ENCODE measurements at regions not wholly inside any gene's neighbourhood (a gene's known extent, or its start where the extent isn't known, plus 50 kb on each side); places are given as distances from the start of the nearest gene placed in this dataset.

DNA sequence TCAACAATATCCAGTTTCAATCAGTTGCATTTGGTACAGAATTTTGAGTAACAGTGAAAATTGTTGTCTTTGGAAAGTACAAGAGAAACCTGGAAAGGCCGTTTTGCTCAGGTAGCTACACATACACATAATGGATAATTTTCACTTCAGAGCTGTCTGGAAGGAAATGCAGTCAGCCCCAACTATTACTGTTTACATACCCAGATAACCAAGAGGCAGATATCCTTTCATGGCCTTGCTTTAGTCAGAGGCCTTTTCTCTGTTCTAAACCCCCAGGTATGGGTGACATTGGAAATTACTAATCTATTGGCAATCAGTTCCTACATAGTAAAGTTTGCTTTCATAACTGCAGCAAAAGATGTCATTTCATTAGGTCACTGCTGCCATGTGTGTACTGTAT, 244.9 kb upstream of the EMCN start:
- Histone ChIP-seq H3K79me1 (ENCODE audit: low read depth in 1 of 2, low read length in 2 of 2) (no peaks in the 10 kb centered on the region), H3K14ac (replicated peaks; ENCODE audit: low read depth, low read length) (no peak overlapping the region), H3K23ac (ENCODE audit: low read depth, low read length) (no peak overlapping the region), H3K4me3 (ENCODE audit: insufficient read depth, low read depth, low read length) (no peak overlapping the region), H3K56ac (ENCODE audit: extremely low read depth, insufficient read depth, low read length) (no peak overlapping the region), H2AFZ (replicated peaks; ENCODE audit: low read length, poor library complexity) (no peak overlapping the region), H3K36me3 (ENCODE audit: control insufficient read depth, insufficient read depth, low read length) (no peaks in the 10 kb centered on the region), H4K91ac (ENCODE audit: insufficient read depth, low read depth, low read length) (no peak overlapping the region), H3K9me1 (ENCODE audit: insufficient read depth, low read length) (no peaks in the 10 kb centered on the region), H3K4me1 (ENCODE audit: control insufficient read depth, insufficient read depth, low read length) (no peaks in the 10 kb centered on the region), H2AK5ac (ENCODE audit: low read depth, low read length) (no peak overlapping the region), H3K9me3 (ENCODE audit: control insufficient read depth, insufficient read depth, low read length) (0 out of 2 replicates have a peak, but pooled peaks cover 1% of the 10 kb centered on the region), H2BK120ac (ENCODE audit: low read depth, low read length) (no peak overlapping the region), H2BK20ac (ENCODE audit: low read depth, low read length) (no peak overlapping the region), H4K5ac (ENCODE audit: low read depth, low read length) (no peak overlapping the region), H3K9ac (ENCODE audit: low read depth, low read length) (no peak overlapping the region), H2BK15ac (ENCODE audit: low read depth, low read length) (no peak overlapping the region), H3K27ac (ENCODE audit: insufficient read depth, low read length) (no peak overlapping the region), H3K18ac (ENCODE audit: low read depth, low read length) (no peak overlapping the region), H3K27me3 (ENCODE audit: control insufficient read depth, insufficient read depth, low read length) (no peaks in the 10 kb centered on the region), H2AK9ac (replicated peaks; ENCODE audit: low read depth, low read length, poor library complexity) (no peak overlapping the region), H3K4me2 (ENCODE audit: low read depth, low read length) (no peak overlapping the region), H3K4ac (ENCODE audit: low read depth, low read length) (no peak overlapping the region), H2BK5ac (ENCODE audit: low read depth, low read length, poor library complexity, severe bottlenecking) (no peak overlapping the region), H4K8ac (ENCODE audit: low read depth in 2 of 2, low read length in 2 of 2) (no peak overlapping the region), H4K20me1 (ENCODE audit: insufficient read depth, low read length) (no peaks in the 10 kb centered on the region)
- CTCF ChIA-PET, result no interaction called here
- no TSS peak for BruUV-seq (replicated peaks)
- intact Hi-C loops (cut with micrococcal nuclease), result no loop called here
- POLR2A ChIA-PET (ENCODE audit: unreplicated experiment), result no interaction called here
- DNase-seq, result no peak
- no peak for ATAC-seq (ENCODE audit: low read depth)
- in situ Hi-C loops (cut with MboI; ENCODE audit: low sequenced_read_pairs), result no loop called here
- dilution Hi-C loops (cut with HindIII; ENCODE audit: low sequenced_read_pairs, unreplicated experiment), result no loop called here
- WGBS, 2 experiments (ENCODE audit: extremely low coverage in 2 of 2, insufficient read length in 1 of 2), result no CpG with 5 or more reads among the region's 1 CpG
- TF ChIP-seq RFX5 (IDR thresholded peaks at IDR 0.05; ENCODE audit: low read depth, low read length) (no peak), SMC3 (IDR thresholded peaks at IDR 0.05; ENCODE audit: low read depth, low read length) (no peak), CEBPB (IDR thresholded peaks at IDR 0.05; ENCODE audit: low read depth, low read length) (no peak), FOS (IDR thresholded peaks at IDR 0.05; ENCODE audit: low read depth, low read length) (no peak), POLR2A (IDR thresholded peaks at IDR 0.05; ENCODE audit: low read depth, low read length) (no peak), CHD1 (IDR thresholded peaks at IDR 0.05; ENCODE audit: low read depth, low read length) (no peak), MAZ (IDR thresholded peaks at IDR 0.05; ENCODE audit: borderline replicate concordance, low read depth, low read length) (no peak), NFE2L2 (IDR thresholded peaks at IDR 0.05; ENCODE audit: low read depth, low read length) (no peak)
- TF ChIP-seq, protein P1, sequence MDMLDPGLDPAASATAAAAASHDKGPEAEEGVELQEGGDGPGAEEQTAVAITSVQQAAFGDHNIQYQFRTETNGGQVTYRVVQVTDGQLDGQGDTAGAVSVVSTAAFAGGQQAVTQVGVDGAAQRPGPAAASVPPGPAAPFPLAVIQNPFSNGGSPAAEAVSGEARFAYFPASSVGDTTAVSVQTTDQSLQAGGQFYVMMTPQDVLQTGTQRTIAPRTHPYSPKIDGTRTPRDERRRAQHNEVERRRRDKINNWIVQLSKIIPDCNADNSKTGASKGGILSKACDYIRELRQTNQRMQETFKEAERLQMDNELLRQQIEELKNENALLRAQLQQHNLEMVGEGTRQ (IDR thresholded peaks at IDR 0.05; ENCODE audit: low read depth, low read length), result no peak

Measured in IMR-90 (cell line).